ENCODE measurements at regions not wholly inside any gene's neighbourhood (a gene's known extent, or its start where the extent isn't known, plus 50 kb on each side); places are given as distances from the start of the nearest gene placed in this dataset.
A peak's percentile ranks its signal among the peaks of the same experiment; 100 is the strongest.

- TF ChIP-seq MAFK (IDR thresholded peaks at IDR 0.05; ENCODE audit: partially characterized antibody), result no peak
These were observed 95.0 kb downstream of the FAM43A start (continued) for GRCh38 chr3:194780706-194781105.

DNA sequence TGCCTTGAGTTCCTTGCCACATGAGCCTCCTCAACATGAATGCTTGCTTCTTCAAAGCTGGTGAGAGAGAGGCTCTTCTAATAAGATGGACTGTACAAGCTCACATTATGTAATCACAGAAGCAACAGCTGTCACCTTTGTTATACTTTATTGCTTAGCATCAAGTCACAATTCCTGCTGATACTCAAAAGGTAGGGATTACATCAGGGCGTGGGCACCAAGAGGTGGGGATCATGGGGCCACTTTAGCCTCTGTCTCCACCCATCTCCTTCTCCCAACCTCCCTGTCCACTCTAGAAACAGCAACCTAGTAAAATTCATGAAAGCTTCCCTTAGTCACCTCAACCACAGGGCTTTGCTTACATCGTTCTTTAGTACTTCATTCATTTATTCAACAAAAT, 95.9 kb downstream of the FAM43A start:
- ATAC-seq (no peak), FAIRE-seq (no peak), DNase-seq (ENCODE audit: low read depth in 1 of 2, low spot score in 1 of 2) (no peak)
- Histone ChIP-seq H3K9me3 (no peaks in the 10 kb centered on the region), H3K4me3 (no peak overlapping the region), H3K4me2 (no peak overlapping the region), H3K4me1 (no peaks in the 10 kb centered on the region), H3K27ac (no peak overlapping the region)
- WGBS (ENCODE audit: missing lambda C conversion rate), result 21% methylated on average over 2 of the region's 2 CpGs
- ChIA-PET CTCF (no interaction called here), POLR2A (no interaction called here)
- TF ChIP-seq EHMT2 (IDR thresholded peaks at IDR 0.05; ENCODE audit: low read depth) (no peak), RAD21 (conservative IDR thresholded peaks at IDR 0.05 in 1 of 2, IDR thresholded peaks at IDR 0.05 in 1 of 2) (no peak), CBX2 (IDR thresholded peaks at IDR 0.05; ENCODE audit: borderline replicate concordance, low read depth) (no peak), MYC (IDR thresholded peaks at IDR 0.05; ENCODE audit: borderline replicate concordance, low read length) (no peak), TP53 (CRISPR knock-in tag; IDR thresholded peaks at IDR 0.05) (no peak), HOXB13 (CRISPR knock-in tag; IDR thresholded peaks at IDR 0.05; ENCODE audit: low read depth) (no peak), GATA3 (IDR thresholded peaks at IDR 0.05; ENCODE audit: borderline replicate concordance) (no peak), RFX5 (IDR thresholded peaks at IDR 0.05) (no peak), POLR2AphosphoS2 (conservative IDR thresholded peaks at IDR 0.05; ENCODE audit: low read length) (no peak), CHD2 (IDR thresholded peaks at IDR 0.05; ENCODE audit: low read length, partially characterized antibody) (no peak), POLR2A (IDR thresholded peaks at IDR 0.05; ENCODE audit: low read length) (no peak), PBX3 (IDR thresholded peaks at IDR 0.05) (no peak), HDAC2 (IDR thresholded peaks at IDR 0.05) (no peak), KDM5A (IDR thresholded peaks at IDR 0.05) (no peak)

DNA sequence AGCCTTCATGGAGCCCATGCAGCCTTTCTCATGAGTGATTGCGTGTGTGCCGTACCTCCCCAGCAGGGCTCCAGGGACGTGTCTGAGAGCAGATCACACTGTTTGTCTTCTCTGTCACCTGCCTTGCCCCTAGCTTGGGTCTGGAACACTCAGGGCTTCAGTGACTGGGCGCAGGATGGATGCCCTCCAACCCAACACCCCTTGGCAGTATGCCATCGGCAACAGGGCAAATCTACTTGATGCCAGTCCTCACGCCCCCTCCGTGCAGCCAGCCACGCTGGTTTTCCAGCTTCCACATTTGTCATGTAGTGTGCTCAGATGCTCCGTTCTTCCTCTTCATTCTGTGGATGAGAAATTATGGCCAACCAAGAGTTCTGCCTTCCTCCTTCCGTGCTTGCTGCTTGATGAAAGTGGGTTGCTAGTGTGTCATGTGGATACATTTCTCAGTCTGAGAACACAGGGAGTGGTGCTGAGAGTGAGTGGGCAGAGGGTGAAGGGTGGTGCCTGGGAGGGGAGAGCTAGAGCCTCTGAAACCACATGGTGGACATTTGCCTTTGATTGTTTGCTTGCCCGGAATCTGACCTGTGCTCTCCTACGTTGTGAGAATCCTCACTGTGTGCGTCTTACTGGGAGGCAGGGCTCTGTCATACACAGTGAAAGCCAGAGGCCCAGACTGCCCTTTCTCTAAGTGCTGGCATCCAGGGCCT, 97.2 kb downstream of the FAM43A start:
- Histone ChIP-seq H3K4me2 (no peak overlapping the region), H3K9me3 (no peaks in the 10 kb centered on the region), H3K4me3 (no peak overlapping the region), H3K4me1 (no peaks in the 10 kb centered on the region), H3K27ac (no peak overlapping the region)
- ATAC-seq (peak in 1 of 2 experiments; percentile 27; a peak in 1 of 6 replicates), FAIRE-seq (no peak), DNase-seq (ENCODE audit: low read depth in 1 of 2, low spot score in 1 of 2) (peak in 1 of 2 experiments; percentile 6)
- POLR2A ChIA-PET, result no interaction called here
- WGBS (ENCODE audit: missing lambda C conversion rate), result 52% methylated on average over 10 of the region's 13 CpGs
- CTCF ChIA-PET, result interaction anchor here (0.8 kb wide), 1 partner anchor 95 kb away, joined by 3 read pairs; no protein-coding TSS in a partner anchor
- TF ChIP-seq NR3C1 (IDR thresholded peaks at IDR 0.05), result no peak
- TF ChIP-seq HES2 (IDR thresholded peaks at IDR 0.05), result no peak
- TF ChIP-seq CBX2 (IDR thresholded peaks at IDR 0.05; ENCODE audit: borderline replicate concordance, low read depth), result no peak
- TF ChIP-seq, protein P1, sequence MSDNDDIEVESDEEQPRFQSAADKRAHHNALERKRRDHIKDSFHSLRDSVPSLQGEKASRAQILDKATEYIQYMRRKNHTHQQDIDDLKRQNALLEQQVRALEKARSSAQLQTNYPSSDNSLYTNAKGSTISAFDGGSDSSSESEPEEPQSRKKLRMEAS (IDR thresholded peaks at IDR 0.05), result no peak
- TF ChIP-seq HOXA7 (CRISPR knock-in tag; IDR thresholded peaks at IDR 0.05), result no peak
- no peak for TF ChIP-seq KDM1A (IDR thresholded peaks at IDR 0.05; ENCODE audit: low read depth)
- TF ChIP-seq FOXS1 (CRISPR knock-in tag; IDR thresholded peaks at IDR 0.05), result no peak
- no peak for TF ChIP-seq RNF2 (IDR thresholded peaks at IDR 0.05; ENCODE audit: borderline replicate concordance, low read depth)
- no peak for TF ChIP-seq ZFP36 (IDR thresholded peaks at IDR 0.05; ENCODE audit: borderline replicate concordance, partially characterized antibody)
- no peak for TF ChIP-seq TFCP2L1 (CRISPR knock-in tag; IDR thresholded peaks at IDR 0.05)
- TF ChIP-seq, protein P2, sequence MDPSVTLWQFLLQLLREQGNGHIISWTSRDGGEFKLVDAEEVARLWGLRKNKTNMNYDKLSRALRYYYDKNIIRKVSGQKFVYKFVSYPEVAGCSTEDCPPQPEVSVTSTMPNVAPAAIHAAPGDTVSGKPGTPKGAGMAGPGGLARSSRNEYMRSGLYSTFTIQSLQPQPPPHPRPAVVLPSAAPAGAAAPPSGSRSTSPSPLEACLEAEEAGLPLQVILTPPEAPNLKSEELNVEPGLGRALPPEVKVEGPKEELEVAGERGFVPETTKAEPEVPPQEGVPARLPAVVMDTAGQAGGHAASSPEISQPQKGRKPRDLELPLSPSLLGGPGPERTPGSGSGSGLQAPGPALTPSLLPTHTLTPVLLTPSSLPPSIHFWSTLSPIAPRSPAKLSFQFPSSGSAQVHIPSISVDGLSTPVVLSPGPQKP (IDR thresholded peaks at IDR 0.05; ENCODE audit: low read depth, low read length), result no peak
- TF ChIP-seq HOXB5 (CRISPR knock-in tag; IDR thresholded peaks at IDR 0.05), result no peak
- TF ChIP-seq BHLHE40 (IDR thresholded peaks at IDR 0.05; ENCODE audit: low read depth, low read length), result no peak
- TF ChIP-seq CEBPB (IDR thresholded peaks at IDR 0.05), result no peak
- TF ChIP-seq RCOR1 (IDR thresholded peaks at IDR 0.05; ENCODE audit: low read depth, low read length), result no peak
- no peak for TF ChIP-seq SMC3 (IDR thresholded peaks at IDR 0.05)
- TF ChIP-seq RFX5 (IDR thresholded peaks at IDR 0.05), result no peak
- TF ChIP-seq ZNF302 (CRISPR knock-in tag; IDR thresholded peaks at IDR 0.05), result no peak
- TF ChIP-seq PHF8 (IDR thresholded peaks at IDR 0.05; ENCODE audit: borderline replicate concordance, low read depth), result no peak

Measured in A549 (cell line).